MCF 10A (cell line): ENCODE measurements at regions not wholly inside any gene's neighbourhood (a gene's known extent, or its start where the extent isn't known, plus 50 kb on each side); places are given as distances from the start of the nearest gene placed in this dataset.

ENCODE experiments used
- BruUV-seq: library from RNA; stranded (reverse); fragments of 400-500 nt; replicated peaks from 2 replicates; lab custom pipeline; 2021; lab: Mats Ljungman, UMichigan
- CTCF ChIA-PET: fragments of 300-600 bp; sonication (Branson Sonifier 250); formaldehyde crosslinking; extraction: SDS; loops from one replicate; lab custom pipeline; 2021; ENCODE audit warnings: antibody characterized with exemption, inconsistent platforms; lab: Yijun Ruan, JAX
- POLR2A ChIA-PET: fragments of 300-600, 350-650 bp; sonication (Branson Sonifier 250); formaldehyde crosslinking; extraction: SDS; loops from one replicate; lab custom pipeline; 2020; ENCODE audit warnings: antibody characterized with exemption, inconsistent platforms; lab: Yijun Ruan, JAX
- DNase-seq: peaks from one replicate; pipeline ENCODE4 v3.0.0-alpha.2; 2018; ENCODE audit not compliant: unreplicated experiment
- H3K27ac Mint-ChIP-seq: one replicate; pipeline ENCODE4 v1.8.0; 2022; ENCODE audit warnings: mild to moderate bottlenecking, low read depth, mixed read lengths; ENCODE audit not compliant: unreplicated experiment
- H3K27me3 Mint-ChIP-seq: one replicate; pipeline ENCODE4 v1.8.0; 2022; ENCODE audit warnings: mixed read lengths; ENCODE audit not compliant: insufficient read depth, unreplicated experiment
- H3K36me3 Mint-ChIP-seq: one replicate; pipeline ENCODE4 v1.8.0; 2022; ENCODE audit warnings: mild to moderate bottlenecking, moderate library complexity, mixed read lengths; ENCODE audit not compliant: insufficient read depth, unreplicated experiment
- H3K4me1 Mint-ChIP-seq: one replicate; pipeline ENCODE4 v1.8.0; 2022; ENCODE audit warnings: mixed read lengths; ENCODE audit not compliant: insufficient read depth, unreplicated experiment
- H3K4me3 Mint-ChIP-seq: one replicate; pipeline ENCODE4 v1.8.0; 2022; ENCODE audit warnings: mild to moderate bottlenecking, moderate library complexity, mixed read lengths; ENCODE audit not compliant: unreplicated experiment
- H3K9me3 Mint-ChIP-seq: one replicate; pipeline ENCODE4 v1.8.0; 2022; ENCODE audit warnings: mixed read lengths; ENCODE audit not compliant: unreplicated experiment
- CTCF ChIP-seq: fragments of 200-600 bp; IDR thresholded peaks from one replicate; pipeline ENCODE4 v1.8.0; 2022; ENCODE audit warnings: antibody characterized with exemption, mild to moderate bottlenecking; ENCODE audit not compliant: unreplicated experiment
- intact Hi-C: fragments of 100-400 bp; cut with micrococcal nuclease; formaldehyde crosslinking; loops from 2 replicates; pipeline ENCODE4 v1.14.1; 2022

DNA sequence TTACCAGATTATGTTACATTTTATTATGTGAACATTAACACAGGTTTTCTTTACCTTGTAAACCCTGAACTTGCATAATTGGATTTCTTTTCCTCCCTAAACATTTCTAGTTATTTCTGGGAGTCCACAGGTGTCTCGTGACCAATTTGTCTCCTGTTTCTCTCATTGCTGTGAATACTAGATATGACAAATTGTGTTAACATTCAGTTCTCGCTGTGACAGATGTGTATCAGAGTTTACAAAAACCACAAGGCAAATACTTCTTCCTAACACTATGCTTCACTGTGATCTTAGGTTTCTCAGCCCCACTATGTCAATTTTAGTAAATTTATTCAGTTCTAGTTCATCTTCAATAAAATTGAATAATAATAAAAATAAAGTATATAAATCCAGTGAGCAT lies 1554.9 kb downstream of the EFNB2 start:
- CTCF ChIA-PET = no interaction called here
- Mint-ChIP-seq H3K4me3 (no peak overlapping the region), H3K9me3 (no peaks in the 10 kb centered on the region), H3K27ac (no peak overlapping the region), H3K4me1 (peaks cover 11% of the 10 kb centered on the region), H3K36me3 (peaks cover 6% of the 10 kb centered on the region), H3K27me3 (no peaks in the 10 kb centered on the region)
- POLR2A ChIA-PET = no interaction called here
- intact Hi-C loops = no loop called here
- TF ChIP-seq CTCF = no peak
- DNase-seq = no peak
- BruUV-seq = no TSS peak

GRCh38 chr13:104979281-104980030 lies 1556.0 kb downstream of the EFNB2 start:
- POLR2A ChIA-PET = no interaction called here
- intact Hi-C loops = no loop called here
- Mint-ChIP-seq H3K4me3 (no peak overlapping the region), H3K4me1 (peaks cover 5% of the 10 kb centered on the region), H3K36me3 (peaks cover 5% of the 10 kb centered on the region), H3K27me3 (no peaks in the 10 kb centered on the region), H3K27ac (no peak overlapping the region), H3K9me3 (no peaks in the 10 kb centered on the region)
- no peak for TF ChIP-seq CTCF
- CTCF ChIA-PET = no interaction called here
- DNase-seq = no peak
- no TSS peak for BruUV-seq

GRCh38 chr13:104976986-104977385 lies 1558.5 kb downstream of the EFNB2 start:
- H3K4me1 Mint-ChIP-seq = no peaks in the 10 kb centered on the region
- no peaks in the 10 kb centered on the region for H3K36me3 Mint-ChIP-seq
- H3K4me3 Mint-ChIP-seq = no peak overlapping the region
- DNase-seq = no peak
- H3K27me3 Mint-ChIP-seq = no peaks in the 10 kb centered on the region
- intact Hi-C loops = no loop called here
- BruUV-seq = no TSS peak
- POLR2A ChIA-PET = interaction anchor here (1.3 kb wide), 1 partner anchor 11 kb away, joined by 4 read pairs; no protein-coding TSS in a partner anchor
- no peak overlapping the region for H3K27ac Mint-ChIP-seq
- CTCF ChIA-PET = no interaction called here
- no peaks in the 10 kb centered on the region for H3K9me3 Mint-ChIP-seq
- no peak for TF ChIP-seq CTCF

GRCh38 chr13:104975272-104975671 lies 1560.2 kb downstream of the EFNB2 start:
- CTCF ChIA-PET = interaction anchor here (0.6 kb wide), 2 partner anchors 249 to 1714 kb away, joined by 3 read pairs; no protein-coding TSS in a partner anchor
- Mint-ChIP-seq H3K4me1 (no peaks in the 10 kb centered on the region), H3K27me3 (no peaks in the 10 kb centered on the region), H3K36me3 (no peaks in the 10 kb centered on the region), H3K4me3 (no peak overlapping the region), H3K27ac (no peak overlapping the region), H3K9me3 (no peaks in the 10 kb centered on the region)
- no peak for TF ChIP-seq CTCF
- intact Hi-C loops = no loop called here
- POLR2A ChIA-PET = no interaction called here
- DNase-seq = no peak
- BruUV-seq = no TSS peak
